Transverse colon (tissue), 4 donors: ENCODE measurements at regions not wholly inside any gene's neighbourhood (a gene's known extent, or its start where the extent isn't known, plus 50 kb on each side); places are given as distances from the start of the nearest gene placed in this dataset.
A peak's percentile ranks its signal among the peaks of the same experiment; 100 is the strongest.

ENCODE experiments used
- DNase-seq: peaks from one replicate; pipeline ENCODE4 v3.0.0-alpha.2; 2019
- H3K27ac ChIP-seq, 4 donors: fragments of 200-600 bp; sonication (generic); 2 replicates each; pipeline ENCODE4 v1.5.1; 2016 to 2018; ENCODE audit warnings: inconsistent platforms in 4 of 4
- H3K27me3 ChIP-seq: fragments of 200-600 bp; sonication (generic); 2 replicates; pipeline ENCODE4 v1.5.1; 2017; ENCODE audit warnings: inconsistent platforms
- H3K36me3 ChIP-seq, 4 donors: fragments of 200-600 bp; sonication (generic); 2 replicates each; pipeline ENCODE4 v1.5.1; 2017 to 2019; ENCODE audit warnings: inconsistent platforms in 4 of 4
- H3K4me1 ChIP-seq, 4 donors: fragments of 200-600 bp; sonication (generic); 2 replicates each; pipeline ENCODE4 v1.5.1; 2017 to 2020; ENCODE audit warnings: inconsistent platforms in 4 of 4
- H3K4me3 ChIP-seq, 4 donors: fragments of 200-600 bp; sonication (generic); 1 replicate in 1 of 4; 2 replicates in 3 of 4; pipeline versions ENCODE4 v1.5.1 to v1.6.1; 2017 to 2019; ENCODE audit warnings: inconsistent platforms in 4 of 4
- H3K9me3 ChIP-seq, 2 donors: fragments of 200-600 bp; sonication (generic); 2 replicates each; pipeline ENCODE4 v1.5.1; 2017 to 2019; ENCODE audit warnings: inconsistent platforms in 2 of 2
- CTCF ChIP-seq, 5 experiments: fragments of 200-600 bp in 3 of 5; fragments of 450-650 bp in 2 of 5; sonication (generic) in 3 of 5; IDR thresholded peaks; 1 replicate in 2 of 5; 2 replicates in 3 of 5; pipeline ENCODE4 v1.5.1; 2016 to 2017; ENCODE audit warnings: antibody characterized with exemption in 5 of 5, inconsistent platforms in 3 of 5, mild to moderate bottlenecking in 2 of 5, moderate library complexity in 1 of 5
- EP300 ChIP-seq: sonication (generic); formaldehyde crosslinking; IDR thresholded peaks from one replicate; pipeline ENCODE4 v1.6.1; 2017; ENCODE audit warnings: antibody characterized with exemption, low read depth
- POLR2A ChIP-seq: fragments of 450-650 bp; IDR thresholded peaks from one replicate; pipeline ENCODE4 v1.6.1; 2016; ENCODE audit warnings: antibody characterized with exemption, mild to moderate bottlenecking, moderate library complexity
- POLR2AphosphoS5 ChIP-seq, 3 donors: sonication (generic); formaldehyde crosslinking; IDR thresholded peaks; one replicate each; pipeline ENCODE4 v1.6.1; 2016; ENCODE audit warnings: antibody characterized with exemption in 3 of 3
- WGBS, 2 donors: methylation state at CpG; one replicate each; pipeline ENCODE4 v1.1.5; 2018; ENCODE audit warnings: low coverage in 1 of 2; 5-methylcytosine and 5-hydroxymethylcytosine counted together
- in situ Hi-C, 4 donors: fragments of 200-750 bp; cut with MboI; loops; one replicate each; pipeline versions ENCODE4 v1.15.0 to v1.15.1; 2017; ENCODE audit warnings: low sequenced_read_pairs in 3 of 4, low pct_ligation_motif_present in 1 of 4, low pct_unique_long_range_greater_than_20kb in 1 of 4
- intact Hi-C: fragments of 100-400 bp; cut with DNase I; formaldehyde crosslinking; loops from one replicate; pipeline ENCODE4 v1.15.1; 2023; ENCODE audit warnings: low total_unique reads

DNA sequence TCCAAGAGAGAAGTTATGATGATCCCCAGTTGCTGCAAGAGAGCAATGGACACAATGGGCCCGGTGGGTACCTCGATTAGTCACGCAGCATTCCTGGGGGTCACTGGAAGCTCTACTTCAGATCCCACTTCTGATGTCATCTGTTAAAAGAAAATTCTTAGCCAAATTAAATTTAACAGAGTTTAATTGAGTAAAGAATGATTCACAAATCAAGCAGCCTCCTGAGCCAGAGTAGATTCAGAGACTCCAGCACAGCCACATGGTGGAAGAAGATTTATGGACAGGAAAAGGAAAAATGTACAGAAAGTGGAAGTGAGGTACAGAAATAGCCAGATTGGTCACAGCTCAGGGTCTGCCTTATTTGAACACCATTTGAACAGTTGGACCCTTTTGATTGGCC is 107.5 kb downstream of the SPTSSA start:
- 92 to 96% methylated on average over 3 of the region's 3 CpGs for WGBS, 2 donors
- no peaks in the 10 kb centered on the region for H3K36me3 ChIP-seq
- no peak overlapping the region for H3K4me3 ChIP-seq
- peaks cover 0 to 6% (median 2%) of the 10 kb centered on the region in 4 donors for H3K4me1 ChIP-seq
- DNase-seq, result no peak
- intact Hi-C loops, result no loop called here
- H3K9me3 ChIP-seq, result no peaks in the 10 kb centered on the region
- H3K27me3 ChIP-seq, result no peaks in the 10 kb centered on the region
- TF ChIP-seq EP300 (no peak), POLR2AphosphoS5 (IDR thresholded peaks at IDR 0.05) (no peak), CTCF (IDR thresholded peaks at IDR 0.05) (no peak), POLR2A (no peak)
- in situ Hi-C loops, result no loop called here
- peak overlapping the region in 2 of 4 donors; percentile 3 to 19 for H3K27ac ChIP-seq

GRCh38 chr14:34350903-34351302 is 111.1 kb downstream of the SPTSSA start:
- Histone ChIP-seq H3K9me3 (no peaks in the 10 kb centered on the region), H3K36me3 (no peaks in the 10 kb centered on the region), H3K27me3 (no peaks in the 10 kb centered on the region), H3K27ac (no peak overlapping the region), H3K4me3 (no peak overlapping the region), H3K4me1 (no peaks in the 10 kb centered on the region)
- in situ Hi-C loops, result no loop called here
- no peak for DNase-seq
- TF ChIP-seq EP300 (no peak), CTCF (IDR thresholded peaks at IDR 0.05) (no peak), POLR2A (no peak), POLR2AphosphoS5 (IDR thresholded peaks at IDR 0.05) (no peak)
- WGBS, 2 donors, result 85 to 95% methylated on average over 6 of the region's 6 CpGs
- intact Hi-C loops, result no loop called here

- Histone ChIP-seq H3K27me3 (no peaks in the 10 kb centered on the region), H3K4me1 (no peaks in the 10 kb centered on the region), H3K9me3 (no peaks in the 10 kb centered on the region), H3K4me3 (no peak overlapping the region), H3K36me3 (no peaks in the 10 kb centered on the region), H3K27ac (no peak overlapping the region)
- TF ChIP-seq EP300 (no peak), POLR2AphosphoS5 (IDR thresholded peaks at IDR 0.05) (no peak), POLR2A (no peak), CTCF (IDR thresholded peaks at IDR 0.05) (no peak)
- 86 to 93% methylated on average over 6 of the region's 6 CpGs for WGBS, 2 donors
- intact Hi-C loops (no loop called here), in situ Hi-C loops (no loop called here)
- no peak for DNase-seq
Observed at GRCh38 chr14:34348592-34348991, 113.4 kb downstream of the SPTSSA start.

DNA sequence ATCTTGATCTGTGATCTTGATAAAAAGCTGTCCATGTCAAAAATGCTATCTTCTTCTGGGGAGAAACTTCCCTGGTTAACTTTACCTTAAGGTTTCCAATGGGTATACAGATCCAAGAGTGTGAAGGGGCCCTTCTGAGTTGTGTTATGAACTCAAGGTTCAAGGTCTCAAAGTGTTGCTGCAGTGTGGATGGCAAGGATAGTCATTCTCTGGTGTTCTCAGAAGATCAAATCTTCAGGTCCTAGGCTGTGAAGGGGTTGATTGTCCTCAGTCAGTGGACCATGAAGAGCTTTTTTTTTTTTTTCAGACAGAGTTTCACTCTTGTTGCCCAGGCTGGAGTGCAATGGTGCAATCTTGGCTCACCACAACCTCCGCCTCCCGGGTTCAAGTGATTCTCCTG is 114.4 kb downstream of the SPTSSA start:
- intact Hi-C loops, result no loop called here
- in situ Hi-C loops, result no loop called here
- H3K9me3 ChIP-seq, result no peaks in the 10 kb centered on the region

More for the DNA sequence above, 114.4 kb downstream of the SPTSSA start:
- Histone ChIP-seq H3K27me3 (no peaks in the 10 kb centered on the region), H3K4me1 (no peaks in the 10 kb centered on the region), H3K4me3 (no peak overlapping the region), H3K27ac (no peak overlapping the region), H3K36me3 (no peaks in the 10 kb centered on the region)
- no peak for TF ChIP-seq POLR2AphosphoS5 (IDR thresholded peaks at IDR 0.05)
- TF ChIP-seq EP300, result no peak
- WGBS, 2 donors, result 91% methylated on average over 2 of the region's 2 CpGs; no CpG with 5 or more reads in 1 of the 2 donors
- no peak for DNase-seq
